HG03460 (cell line): ENCODE measurements at regions not wholly inside any gene's neighbourhood (a gene's known extent, or its start where the extent isn't known, plus 50 kb on each side); places are given as distances from the start of the nearest gene placed in this dataset.

Experiments used
- ATAC-seq: cut with Tn5 transposase; IDR thresholded peaks from one replicate; pipeline ENCODE4 v1.9.1; 2021; ENCODE audit not compliant: unreplicated experiment

GRCh38 chr3:164190566-164190965 lies 887.7 kb downstream of the SI start:
- ATAC-seq: no peak

DNA sequence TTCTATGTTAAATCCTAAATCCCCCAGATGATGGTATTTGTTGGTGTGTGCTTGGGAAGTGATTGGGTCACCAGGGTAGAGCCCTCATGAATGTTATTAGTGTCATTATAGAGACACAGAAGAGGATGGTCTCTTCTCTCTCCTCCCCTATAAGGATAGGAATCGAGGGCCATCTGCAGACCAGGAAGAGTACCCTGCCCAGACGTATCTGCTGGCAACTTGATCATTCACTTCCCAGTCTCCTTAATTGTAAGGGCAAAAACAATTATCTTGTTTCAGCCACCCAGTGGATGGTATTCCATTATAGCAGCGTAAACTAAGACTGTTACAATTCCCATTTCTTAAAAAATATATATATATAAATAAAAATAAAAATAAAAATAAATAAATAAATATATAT lies 892.2 kb downstream of the SI start:
- ATAC-seq: no peak

- no peak for ATAC-seq
Observed at GRCh38 chr3:164179110-164179774, 899.1 kb downstream of the SI start.

DNA sequence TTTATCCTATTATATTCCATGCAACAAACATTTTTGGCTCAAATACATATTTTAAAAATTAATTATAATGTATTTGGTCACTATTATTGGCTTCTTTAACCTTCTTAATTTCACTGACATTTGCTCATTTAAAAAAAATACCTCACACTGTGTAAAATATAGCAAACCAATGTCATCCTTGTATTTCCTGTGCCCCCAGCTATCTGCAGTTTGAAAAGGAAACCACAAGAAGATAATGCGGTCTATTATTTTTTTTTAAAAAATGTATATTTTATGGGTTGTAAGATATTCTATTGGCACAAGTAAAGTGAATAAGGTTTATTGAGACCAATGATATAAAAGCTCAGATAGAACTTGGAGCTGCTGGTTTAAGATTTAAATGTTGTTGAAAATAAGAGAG lies 904.2 kb downstream of the SI start:
- ATAC-seq: no peak

DNA sequence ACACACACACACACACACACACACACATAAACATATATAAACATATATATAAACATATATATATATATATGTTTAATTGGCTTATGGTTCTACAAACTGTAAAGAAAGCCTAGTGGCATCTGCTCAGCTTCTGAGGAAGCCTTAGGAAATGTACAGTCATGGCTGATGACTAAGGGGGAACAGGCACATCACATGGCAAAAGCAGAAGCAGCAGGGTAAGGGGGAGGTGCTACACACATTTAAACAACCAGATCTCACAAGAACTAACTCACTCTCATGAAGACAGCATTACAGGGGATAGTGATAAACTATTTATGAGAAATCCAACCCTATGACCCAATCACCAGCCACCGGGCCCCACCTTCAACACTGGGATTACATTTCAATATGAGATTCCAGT lies 922.9 kb downstream of the SI start:
- no peak for ATAC-seq

DNA sequence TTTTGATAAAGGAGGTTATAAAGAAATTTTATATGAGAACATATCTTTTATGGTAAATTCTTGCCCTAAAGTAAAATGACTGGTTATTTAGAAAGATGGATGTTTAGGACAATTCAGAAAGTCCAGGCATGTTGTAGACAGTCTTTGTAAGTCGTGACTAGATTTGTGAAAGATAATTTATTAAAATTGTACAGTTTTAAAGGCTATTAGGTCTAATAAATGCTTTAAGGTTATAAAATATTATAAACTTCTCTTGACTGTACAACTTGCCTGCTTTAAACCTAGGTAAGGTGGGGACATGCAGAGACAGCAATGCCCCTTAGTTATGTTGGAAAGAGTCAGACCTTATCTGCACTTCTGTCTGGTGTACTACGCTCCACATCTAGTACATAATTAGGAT lies 933.5 kb downstream of the SI start:
- no peak for ATAC-seq

- no peak for ATAC-seq
Observed at GRCh38 chr3:164132878-164133277, 945.4 kb downstream of the SI start.

DNA sequence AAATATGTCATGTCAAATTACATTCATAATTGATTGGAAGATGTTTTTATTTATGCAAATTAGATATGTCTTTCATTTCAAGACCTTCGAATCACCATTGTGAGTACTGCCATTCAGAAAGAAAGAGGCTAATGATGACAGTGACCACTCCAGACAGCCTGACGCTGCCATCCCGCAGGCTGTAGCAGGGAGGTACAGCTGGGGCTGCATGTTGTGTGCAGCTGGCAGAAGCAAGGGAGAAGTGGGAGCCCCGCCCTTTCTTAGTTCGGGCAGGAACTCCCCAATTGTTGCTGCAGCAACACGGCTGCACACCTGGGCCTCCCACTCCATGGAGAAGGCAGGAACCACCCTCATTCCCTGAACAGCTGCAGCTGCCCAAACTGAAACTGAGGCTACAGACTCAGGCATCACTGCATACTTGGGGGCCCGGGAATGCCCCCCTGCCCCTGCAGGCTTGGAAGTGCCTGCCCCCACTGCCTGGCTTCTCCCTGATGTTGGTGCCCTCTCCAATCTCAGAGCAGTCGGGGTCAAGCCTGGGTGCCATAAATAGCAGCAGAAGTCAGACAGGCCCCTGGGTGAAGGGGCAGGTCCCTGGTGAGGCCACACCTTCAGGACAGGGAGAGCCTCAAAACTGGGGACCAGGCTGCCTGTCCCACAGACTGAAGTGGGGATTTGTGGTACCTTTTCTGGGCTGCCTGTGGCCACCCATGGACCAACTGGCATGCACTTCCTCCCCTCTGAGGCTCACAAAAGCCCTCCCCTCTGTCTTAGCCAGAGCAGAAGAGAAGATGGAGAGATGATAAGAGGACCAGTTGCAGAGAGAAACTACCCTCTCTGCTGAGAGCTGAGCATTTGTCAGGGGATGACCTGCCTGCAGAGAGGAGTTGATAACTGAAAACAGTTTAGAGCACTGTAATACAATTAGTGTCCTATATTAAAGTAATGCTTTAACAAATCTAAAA lies 964.6 kb downstream of the SI start:
- no peak for ATAC-seq

- ATAC-seq: no peak
Observed at GRCh38 chr3:164096352-164096751, 981.9 kb downstream of the SI start.

GRCh38 chr3:164095949-164096348 lies 982.3 kb downstream of the SI start:
- ATAC-seq: no peak

GRCh38 chr3:164095279-164095678 lies 983.0 kb downstream of the SI start:
- no peak for ATAC-seq

GRCh38 chr3:164094546-164094945 lies 983.8 kb downstream of the SI start:
- no peak for ATAC-seq

GRCh38 chr3:164080208-164080607 lies 998.1 kb downstream of the SI start:
- ATAC-seq: no peak

DNA sequence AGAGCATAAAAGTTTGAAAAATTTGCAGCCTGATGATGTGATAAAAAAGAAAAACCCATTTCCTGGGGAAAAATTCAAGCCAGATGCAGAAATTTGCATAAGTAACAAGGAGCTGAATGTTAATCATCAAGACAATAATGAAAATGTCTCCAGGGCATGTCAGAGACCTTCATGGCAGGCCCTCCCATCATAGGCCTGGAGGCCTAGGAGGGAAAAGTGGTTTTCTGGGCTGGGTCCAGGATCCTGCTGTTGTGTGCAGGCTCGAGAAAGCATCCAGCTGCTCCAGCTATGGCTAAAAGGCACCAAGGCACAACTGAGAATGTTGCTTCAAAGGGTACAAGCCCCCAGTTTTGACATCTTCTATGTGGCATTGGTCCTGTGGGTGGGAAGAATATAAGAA lies 1014.0 kb downstream of the SI start:
- no peak for ATAC-seq

GRCh38 chr3:164060923-164061322 lies 1017.4 kb downstream of the SI start:
- ATAC-seq: no peak

DNA sequence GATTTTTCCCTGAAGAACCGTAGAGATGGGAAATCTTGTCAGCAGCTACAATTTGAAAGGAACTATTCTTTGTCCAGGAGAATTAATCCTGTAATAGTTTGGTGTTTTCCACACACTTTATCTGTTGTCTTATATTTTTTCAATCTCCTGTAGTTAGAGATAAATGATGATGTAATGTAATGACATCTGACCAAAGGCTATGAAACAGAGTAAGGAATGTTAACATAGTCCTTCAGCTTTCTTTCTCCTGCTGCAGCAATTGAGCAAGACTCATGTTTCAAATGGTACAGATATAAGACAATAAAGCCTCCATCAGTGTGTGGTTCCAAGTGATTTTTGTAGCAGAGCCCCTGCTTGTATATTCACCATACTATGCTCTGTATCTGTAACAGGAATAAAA lies 1028.4 kb downstream of the SI start:
- no peak for ATAC-seq

DNA sequence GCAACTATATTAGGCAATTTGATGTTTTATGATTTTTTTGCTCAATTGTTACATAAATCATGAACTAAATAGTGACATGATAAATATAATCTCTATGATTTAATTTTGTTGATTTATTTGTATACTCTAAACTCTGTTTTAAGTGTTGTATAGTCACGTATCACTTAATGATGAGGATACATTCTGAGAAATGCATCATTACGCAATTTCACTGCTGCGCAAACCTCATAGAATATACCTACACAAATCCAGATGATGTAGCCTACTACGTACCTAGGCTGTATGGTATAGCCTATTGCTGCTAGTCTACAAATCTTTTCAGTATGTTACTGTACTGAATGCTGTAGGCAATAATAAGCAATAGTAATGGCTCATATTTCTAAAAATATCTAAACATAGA lies 1029.8 kb downstream of the SI start:
- ATAC-seq: no peak

DNA sequence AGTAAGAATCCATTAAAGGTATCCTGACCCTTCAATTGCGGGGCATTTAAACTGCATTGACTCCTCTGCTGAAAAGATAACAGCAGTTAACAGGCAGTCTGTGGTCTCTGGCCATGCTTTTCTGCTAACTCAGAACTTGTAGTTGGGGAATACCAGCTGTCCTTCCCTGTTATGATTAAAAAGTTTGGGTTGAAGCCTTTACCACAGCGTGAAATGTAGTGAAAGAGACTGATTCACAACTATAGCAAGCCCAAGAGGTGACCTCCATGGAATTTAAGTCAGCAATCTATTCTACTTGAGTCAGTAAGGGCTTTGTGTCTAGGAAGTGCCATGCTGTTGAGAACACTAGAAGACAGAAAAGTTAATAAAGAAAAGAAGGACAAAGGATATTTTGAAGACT lies 1037.3 kb downstream of the SI start:
- no peak for ATAC-seq

DNA sequence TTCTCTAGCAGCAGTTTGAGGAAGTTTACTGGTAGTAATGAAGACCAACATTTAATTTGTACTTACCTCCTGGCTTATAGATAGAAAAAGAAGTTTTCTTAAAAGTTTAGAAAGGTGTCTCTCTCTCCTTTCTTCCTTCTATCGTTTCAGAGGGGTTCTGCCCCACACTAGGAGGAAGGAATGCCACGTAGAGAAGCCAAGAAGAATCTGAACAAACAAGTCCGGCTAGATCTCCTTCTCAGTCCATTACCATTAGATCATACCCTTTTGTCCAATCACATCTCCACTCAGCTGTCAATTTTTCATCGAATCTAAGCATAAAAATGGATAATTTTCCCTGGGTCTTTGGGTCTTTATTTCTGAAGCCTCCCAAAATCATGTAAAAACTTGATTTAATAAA lies 1048.1 kb downstream of the SI start:
- ATAC-seq: no peak

DNA sequence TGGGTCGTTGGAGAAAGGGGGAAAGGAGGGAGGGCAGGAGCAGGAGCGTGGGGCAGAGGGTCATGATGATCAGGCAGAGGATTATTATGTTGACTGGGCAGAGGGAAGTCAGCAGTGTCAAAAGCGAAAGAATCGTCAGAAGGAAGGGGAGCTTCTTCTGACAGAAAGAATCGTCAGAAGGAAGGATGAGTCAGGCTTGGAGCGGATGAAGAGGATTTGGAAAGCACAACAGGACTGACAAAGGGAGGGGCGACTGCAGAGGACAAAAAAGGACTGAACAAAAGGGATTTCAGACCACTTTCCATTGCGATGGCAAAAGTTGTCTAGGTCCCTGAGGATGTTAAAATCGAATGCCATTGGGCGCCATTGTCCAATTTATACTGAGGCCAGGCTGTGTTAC lies 1053.5 kb downstream of the SI start:
- no peak for ATAC-seq

- ATAC-seq: no peak
Observed at GRCh38 chr3:164023480-164023879, 1054.8 kb downstream of the SI start.

- ATAC-seq: no peak
Observed at GRCh38 chr3:164018500-164018899, 1059.8 kb downstream of the SI start.
